Left lung (tissue), 4 donors: ENCODE measurements at regions not wholly inside any gene's neighbourhood (a gene's known extent, or its start where the extent isn't known, plus 50 kb on each side); places are given as distances from the start of the nearest gene placed in this dataset.
"Not testable (repeated sequence)": the region's sequence is repeated elsewhere in the genome, so short reads cannot be mapped to it uniquely, and the experiment has no call there.

Experiments used
- ATAC-seq: fragments of 200-7000 bp; cut with Tn5 transposase; one replicate; pipeline ENCODE4 v1.9.1; 2020; ENCODE audit warnings: moderate library complexity
- DNase-seq, 4 donors: peaks; one replicate each; pipeline ENCODE4 v3.0.0-alpha.2; 2013 to 2020
- H3K27ac ChIP-seq, 2 donors: fragments of 200-600 bp; sonication (generic) in 1 of 2; one replicate each; pipeline versions ENCODE4 v1.5.0 to v1.8.0; 2020 to 2021
- H3K27me3 ChIP-seq, 2 donors: fragments of 200-600 bp; sonication (generic) in 1 of 2; one replicate each; pipeline versions ENCODE4 v1.5.0 to v1.8.0; 2020 to 2021
- H3K36me3 ChIP-seq, 2 donors: fragments of 200-600 bp; sonication (generic) in 1 of 2; one replicate each; pipeline versions ENCODE4 v1.5.0 to v1.8.0; 2020 to 2021
- H3K4me1 ChIP-seq, 2 donors: fragments of 200-600 bp; one replicate each; pipeline ENCODE4 v1.8.0; 2021
- H3K4me3 ChIP-seq, 2 donors: fragments of 200-600 bp; sonication (generic) in 1 of 2; one replicate each; pipeline versions ENCODE4 v1.5.0 to v1.8.0; 2020 to 2021; ENCODE audit warnings: mild to moderate bottlenecking in 1 of 2
- H3K9me3 ChIP-seq, 2 donors: fragments of 200-600 bp; sonication (generic) in 1 of 2; one replicate each; pipeline versions ENCODE4 v1.5.0 to v1.8.0; 2020 to 2021
- intact Hi-C, 2 donors: fragments of 100-400 bp; cut with DNase I; formaldehyde crosslinking; loops; one replicate each; pipeline versions ENCODE4 v1.11.2 to v1.14.2; 2022
- TF ChIP-seq, protein P1 (sequence below), 2 donors: fragments of 200-600 bp; sonication (generic) in 1 of 2; IDR thresholded peaks; one replicate each; pipeline versions ENCODE4 v1.5.0 to v1.8.0; 2021; ENCODE audit warnings: antibody characterized with exemption in 2 of 2
- donor health status: DM: no; HTN: yes; CAD: no.
- donor health status: DM: no; HTN: no; CAD: no.

DNA sequence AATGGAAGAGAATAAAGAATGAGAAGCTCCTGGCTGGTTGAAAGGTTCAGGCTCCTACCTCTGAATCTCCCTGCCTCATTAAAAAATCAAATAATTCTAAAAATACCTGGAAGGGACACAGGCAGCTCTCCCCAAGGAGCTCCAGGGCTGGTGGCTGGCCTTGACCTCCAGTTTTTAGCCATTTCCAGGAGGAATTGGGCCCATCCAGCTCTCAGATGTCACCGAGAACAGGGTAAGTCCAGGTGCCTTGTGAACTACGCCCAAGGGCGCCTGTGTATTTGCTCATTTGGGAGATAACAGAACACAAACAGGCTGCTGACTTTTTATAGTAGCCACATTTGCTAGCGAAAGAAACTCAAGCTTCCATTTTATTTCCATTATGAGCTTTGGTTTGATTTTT is 321.0 kb upstream of the C1orf174 start:
- no peaks in the 10 kb centered on the region for H3K9me3 ChIP-seq
- no peaks in the 10 kb centered on the region for H3K4me1 ChIP-seq
- no peak overlapping the region for H3K27ac ChIP-seq
- ATAC-seq (no peak), DNase-seq (no peak)
- H3K4me3 ChIP-seq, result no peak overlapping the region
- no peaks in the 10 kb centered on the region for H3K36me3 ChIP-seq
- TF ChIP-seq, protein P1, sequence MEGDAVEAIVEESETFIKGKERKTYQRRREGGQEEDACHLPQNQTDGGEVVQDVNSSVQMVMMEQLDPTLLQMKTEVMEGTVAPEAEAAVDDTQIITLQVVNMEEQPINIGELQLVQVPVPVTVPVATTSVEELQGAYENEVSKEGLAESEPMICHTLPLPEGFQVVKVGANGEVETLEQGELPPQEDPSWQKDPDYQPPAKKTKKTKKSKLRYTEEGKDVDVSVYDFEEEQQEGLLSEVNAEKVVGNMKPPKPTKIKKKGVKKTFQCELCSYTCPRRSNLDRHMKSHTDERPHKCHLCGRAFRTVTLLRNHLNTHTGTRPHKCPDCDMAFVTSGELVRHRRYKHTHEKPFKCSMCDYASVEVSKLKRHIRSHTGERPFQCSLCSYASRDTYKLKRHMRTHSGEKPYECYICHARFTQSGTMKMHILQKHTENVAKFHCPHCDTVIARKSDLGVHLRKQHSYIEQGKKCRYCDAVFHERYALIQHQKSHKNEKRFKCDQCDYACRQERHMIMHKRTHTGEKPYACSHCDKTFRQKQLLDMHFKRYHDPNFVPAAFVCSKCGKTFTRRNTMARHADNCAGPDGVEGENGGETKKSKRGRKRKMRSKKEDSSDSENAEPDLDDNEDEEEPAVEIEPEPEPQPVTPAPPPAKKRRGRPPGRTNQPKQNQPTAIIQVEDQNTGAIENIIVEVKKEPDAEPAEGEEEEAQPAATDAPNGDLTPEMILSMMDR (IDR thresholded peaks at IDR 0.05), result no peak
- H3K27me3 ChIP-seq, result peaks cover 0 to 25% of the 10 kb centered on the region in 2 donors
- intact Hi-C loops, result no loop called here

DNA sequence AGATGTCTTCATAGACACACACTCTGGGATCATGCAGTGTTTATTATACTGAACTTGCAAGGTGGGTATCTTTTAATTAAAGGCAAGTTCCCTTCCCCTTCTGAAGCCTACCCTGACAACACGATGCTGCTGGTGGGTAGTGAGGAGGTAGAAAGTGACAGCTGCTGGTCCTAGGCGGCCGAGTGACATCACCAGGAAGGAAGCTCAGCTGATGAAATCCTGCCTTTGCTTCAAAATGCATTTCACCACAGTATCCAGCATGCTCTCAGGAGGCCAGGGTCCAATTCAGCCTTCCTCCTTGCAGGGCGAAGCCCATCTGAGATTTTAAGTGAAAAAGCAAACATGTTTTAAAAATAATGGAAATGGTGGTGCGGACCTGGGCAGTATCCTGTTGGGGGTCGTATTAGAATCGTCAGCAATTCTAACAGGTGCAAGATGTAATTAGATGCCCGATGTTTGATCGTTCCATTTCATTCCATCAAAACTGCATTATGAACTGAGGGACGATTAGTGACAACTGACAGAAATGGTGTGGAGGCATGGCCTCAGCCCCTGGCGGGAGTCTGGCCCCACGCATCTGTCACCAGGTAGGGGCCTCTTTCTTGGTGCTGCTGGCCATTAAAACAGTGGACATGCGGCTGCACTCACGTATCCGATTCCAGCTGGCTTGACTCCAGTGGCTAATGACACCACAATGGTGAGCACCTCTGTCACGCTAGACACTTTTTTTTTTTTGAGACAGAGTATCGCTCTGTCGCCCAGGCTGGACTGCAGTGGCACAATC is 324.8 kb upstream of the C1orf174 start:
- intact Hi-C loops, result no loop called here
- DNase-seq (no peak), ATAC-seq (no peak)
- Histone ChIP-seq H3K27me3 (peaks cover 0 to 9% of the 10 kb centered on the region in 2 donors), H3K27ac (no peak overlapping the region), H3K4me1 (no peaks in the 10 kb centered on the region), H3K4me3 (no peak overlapping the region), H3K36me3 (no peaks in the 10 kb centered on the region), H3K9me3 (peaks cover 0 to 2% of the 10 kb centered on the region in 2 donors)
- TF ChIP-seq, protein P1 (IDR thresholded peaks at IDR 0.05), result no peak

DNA sequence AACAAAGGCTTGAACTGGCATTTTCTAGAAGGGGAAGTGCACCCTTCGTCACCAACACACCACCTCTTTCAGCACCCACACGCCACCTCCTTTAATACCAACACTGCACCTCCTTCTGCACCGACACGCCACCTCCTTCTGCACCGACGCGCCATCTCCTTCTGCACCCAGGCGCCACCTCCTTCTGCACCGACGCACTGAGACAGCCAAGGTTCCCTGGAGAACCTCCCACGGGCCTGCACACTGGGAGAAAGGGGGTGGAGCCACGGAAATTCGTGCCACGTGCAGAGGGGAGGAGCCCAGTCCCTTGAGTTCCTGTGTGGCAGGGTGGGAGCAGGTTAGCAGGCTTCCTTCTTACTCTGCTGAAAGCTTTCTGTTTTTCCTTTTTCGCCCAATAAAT is 327.9 kb upstream of the C1orf174 start:
- no peak overlapping the region for H3K4me3 ChIP-seq
- H3K36me3 ChIP-seq, result no peaks in the 10 kb centered on the region
- TF ChIP-seq, protein P1 (IDR thresholded peaks at IDR 0.05), result no peak
- H3K9me3 ChIP-seq, result peaks cover 0 to 2% of the 10 kb centered on the region in 2 donors
- H3K27ac ChIP-seq, result no peak overlapping the region
- DNase-seq (no peak), ATAC-seq (no peak)
- intact Hi-C loops, result no loop called here
- H3K4me1 ChIP-seq, result no peaks in the 10 kb centered on the region
- peaks cover 0 to 7% of the 10 kb centered on the region in 2 donors for H3K27me3 ChIP-seq

DNA sequence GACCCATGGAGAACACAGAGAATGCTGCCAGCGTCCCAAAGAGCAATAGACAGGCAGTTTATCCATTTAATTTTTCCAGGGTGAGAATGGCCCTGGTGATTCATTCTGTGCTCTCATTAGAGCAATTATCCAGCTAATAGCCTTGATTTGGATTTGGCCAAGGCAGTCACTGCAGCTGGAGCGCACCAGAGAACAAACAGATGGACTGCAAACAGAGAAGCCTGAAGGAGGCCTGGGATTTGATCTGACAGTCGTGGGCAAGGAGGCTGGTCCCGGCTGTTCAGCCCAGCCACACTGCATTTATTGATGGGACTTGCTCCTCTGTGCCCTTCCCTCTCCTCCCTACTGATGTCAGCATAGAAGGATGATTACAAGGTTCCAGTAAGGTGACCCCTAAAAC is 353.9 kb upstream of the C1orf174 start:
- Histone ChIP-seq H3K4me3 (no peak overlapping the region), H3K9me3 (peaks cover 0 to 27% of the 10 kb centered on the region in 2 donors), H3K4me1 (no peaks in the 10 kb centered on the region), H3K36me3 (no peaks in the 10 kb centered on the region), H3K27me3 (peaks cover 0 to 5% of the 10 kb centered on the region in 2 donors), H3K27ac (no peak overlapping the region)
- no peak for DNase-seq
- intact Hi-C loops, result no loop called here
- TF ChIP-seq, protein P1 (IDR thresholded peaks at IDR 0.05), result no peak
- ATAC-seq, result no peak

DNA sequence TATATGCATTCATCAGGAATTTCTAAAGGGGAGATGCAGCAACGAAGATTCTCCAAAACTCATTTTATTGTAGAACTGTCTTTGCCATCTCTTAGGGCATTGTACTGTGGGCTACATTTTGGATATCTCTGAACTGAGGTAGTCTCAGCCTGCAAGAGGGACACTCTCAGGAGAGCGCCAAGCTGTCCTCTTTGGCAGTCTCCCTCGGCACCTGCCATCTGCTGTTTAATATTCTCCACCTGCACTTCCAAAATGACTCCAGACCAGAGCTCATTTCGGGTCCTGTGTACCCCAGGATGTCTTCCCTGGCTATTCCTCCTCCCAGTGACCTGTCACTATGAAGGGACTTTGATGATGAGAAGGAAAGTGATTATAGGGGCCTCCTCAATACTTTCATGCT is 356.3 kb upstream of the C1orf174 start:
- intact Hi-C loops, result no loop called here
- no peak overlapping the region for H3K4me3 ChIP-seq
- H3K36me3 ChIP-seq, result no peaks in the 10 kb centered on the region
- H3K4me1 ChIP-seq, result no peaks in the 10 kb centered on the region
- H3K9me3 ChIP-seq, result peaks cover 0 to 37% of the 10 kb centered on the region in 2 donors
- H3K27me3 ChIP-seq, result no peaks in the 10 kb centered on the region
- DNase-seq, result no peak
- ATAC-seq, result no peak
- TF ChIP-seq, protein P1 (IDR thresholded peaks at IDR 0.05), result no peak
- no peak overlapping the region for H3K27ac ChIP-seq

DNA sequence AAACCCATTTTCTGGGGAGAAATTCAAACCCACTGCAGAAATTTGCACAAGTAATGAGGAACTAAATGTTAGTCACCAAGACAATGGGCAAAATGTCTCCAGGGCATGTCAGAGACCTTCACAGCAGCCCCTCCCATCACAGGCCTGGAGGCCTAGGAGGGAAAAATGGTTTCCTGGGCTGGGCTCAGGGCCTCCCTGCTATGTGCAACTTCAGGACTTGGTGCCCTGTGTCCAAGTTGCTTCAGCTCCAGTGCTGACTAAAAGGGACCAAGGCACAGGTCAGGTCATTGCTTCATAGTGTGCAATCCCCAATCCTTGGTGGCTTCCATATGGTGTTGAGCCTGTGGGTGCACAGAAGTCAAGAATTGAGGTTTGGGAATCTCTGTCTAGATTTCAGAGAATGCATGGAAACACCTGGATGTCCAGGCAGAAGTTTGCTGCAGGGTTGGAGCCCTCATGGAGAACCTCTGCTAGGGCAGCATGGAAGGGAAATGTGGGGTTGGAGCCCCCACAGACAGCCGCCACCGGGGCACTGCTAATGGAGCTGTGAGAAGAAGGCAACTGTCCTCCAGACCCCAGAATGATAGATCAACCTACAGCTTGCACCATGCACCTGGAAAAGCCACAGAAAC is 358.2 kb upstream of the C1orf174 start:
- intact Hi-C loops, H3K27ac ChIP-seq, ATAC-seq, DNase-seq, H3K36me3 ChIP-seq, H3K4me1 ChIP-seq, H3K4me3 ChIP-seq: not testable (repeated sequence)
- H3K27me3 ChIP-seq, result peaks cover 0 to 16% of the 10 kb centered on the region in 2 donors
- peaks cover 0 to 37% of the 10 kb centered on the region in 2 donors for H3K9me3 ChIP-seq
